ENCODE measurements at regions not wholly inside any gene's neighbourhood (a gene's known extent, or its start where the extent isn't known, plus 50 kb on each side); places are given as distances from the start of the nearest gene placed in this dataset.

DNA sequence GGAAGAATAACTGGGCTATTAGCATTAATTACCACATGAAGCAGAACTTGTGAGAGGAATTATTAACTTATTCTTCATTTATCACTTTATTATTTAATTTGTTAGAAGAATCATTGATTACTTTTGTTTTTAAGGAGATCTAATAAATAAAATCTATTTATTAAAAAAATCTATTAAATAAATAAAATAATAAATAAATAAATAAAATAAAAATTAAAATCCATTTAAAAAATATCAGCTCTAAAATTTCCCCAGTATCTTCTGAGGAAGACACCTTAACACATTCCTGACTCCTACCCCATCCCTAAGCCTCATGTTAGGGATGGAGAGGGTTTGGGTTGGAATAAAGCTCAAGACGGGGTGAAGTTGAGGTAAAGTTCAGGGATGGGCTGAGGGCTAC is 231.4 kb downstream of the CLIC5 start:
- Mint-ChIP-seq H3K36me3 (ENCODE audit: insufficient read depth in 2 of 2) (peaks cover 1 to 2% of the 10 kb centered on the region in 2 donors), H3K4me1 (ENCODE audit: low read depth) (no peaks in the 10 kb centered on the region), H3K9me3 (peaks cover 1 to 2% of the 10 kb centered on the region in 2 donors), H3K27ac (no peak overlapping the region), H3K27me3 (ENCODE audit: low read depth) (peaks cover 6% of the 10 kb centered on the region), H3K4me3 (no peak overlapping the region)
- DNase-seq (no peak), ATAC-seq (replicated peaks in 1 of 2) (no peak)

GRCh38 chr6:45783716-45784115 is 231.9 kb downstream of the CLIC5 start:
- Mint-ChIP-seq H3K9me3 (peaks cover under 1 to 1% of the 10 kb centered on the region in 2 donors), H3K27ac (no peak overlapping the region), H3K4me1 (ENCODE audit: low read depth) (no peaks in the 10 kb centered on the region), H3K27me3 (ENCODE audit: low read depth) (peaks cover 6% of the 10 kb centered on the region), H3K36me3 (ENCODE audit: insufficient read depth in 2 of 2) (peaks cover under 1% of the 10 kb centered on the region in 2 donors), H3K4me3 (no peak overlapping the region)
- ATAC-seq (replicated peaks in 1 of 2) = peak in 1 of 2 donors; percentile 32
- no peak for DNase-seq

GRCh38 chr6:45781890-45782289 is 233.8 kb downstream of the CLIC5 start:
- H3K27ac Mint-ChIP-seq = no peak overlapping the region
- no peaks in the 10 kb centered on the region for H3K9me3 Mint-ChIP-seq
- DNase-seq = no peak
- peaks cover 13% of the 10 kb centered on the region for H3K27me3 Mint-ChIP-seq (ENCODE audit: low read depth)
- no peaks in the 10 kb centered on the region for H3K36me3 Mint-ChIP-seq (ENCODE audit: insufficient read depth in 2 of 2)
- ATAC-seq (replicated peaks in 1 of 2) = no peak
- H3K4me3 Mint-ChIP-seq = no peak overlapping the region
- no peaks in the 10 kb centered on the region for H3K4me1 Mint-ChIP-seq (ENCODE audit: low read depth)

DNA sequence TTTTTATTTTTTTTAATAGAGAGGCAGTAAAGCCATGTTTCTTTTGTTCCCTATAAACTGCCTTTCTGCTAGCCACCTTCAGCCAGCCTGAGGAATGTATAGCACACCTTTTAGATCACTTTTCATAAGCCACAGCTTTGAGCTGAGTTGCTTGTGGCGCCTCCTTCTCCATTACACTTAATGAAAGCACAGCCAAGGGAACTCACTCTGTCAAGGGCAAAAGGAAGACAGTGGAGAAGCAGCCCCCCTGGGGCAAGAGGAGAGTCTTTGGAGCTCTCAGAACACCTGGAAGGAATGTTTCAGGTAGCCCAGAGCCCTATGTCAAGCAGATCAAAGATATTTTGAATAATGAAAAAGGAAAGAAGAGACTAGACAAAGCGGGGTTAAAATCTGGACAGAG is 235.1 kb downstream of the CLIC5 start:
- Mint-ChIP-seq H3K4me3 (no peak overlapping the region), H3K27me3 (ENCODE audit: low read depth) (peaks cover 13% of the 10 kb centered on the region), H3K4me1 (ENCODE audit: low read depth) (no peaks in the 10 kb centered on the region), H3K36me3 (ENCODE audit: insufficient read depth in 2 of 2) (no peaks in the 10 kb centered on the region), H3K9me3 (no peaks in the 10 kb centered on the region), H3K27ac (no peak overlapping the region)
- ATAC-seq (replicated peaks in 1 of 2) (no peak), DNase-seq (no peak)

- DNase-seq (no peak), ATAC-seq (replicated peaks in 1 of 2) (no peak)
- Mint-ChIP-seq H3K4me3 (no peak overlapping the region), H3K9me3 (no peaks in the 10 kb centered on the region), H3K27me3 (ENCODE audit: low read depth) (peaks cover 23% of the 10 kb centered on the region), H3K27ac (no peak overlapping the region), H3K36me3 (ENCODE audit: insufficient read depth in 2 of 2) (peaks cover 0 to 1% of the 10 kb centered on the region in 2 donors), H3K4me1 (ENCODE audit: low read depth) (no peaks in the 10 kb centered on the region)
Observed at GRCh38 chr6:45775026-45775697, 240.5 kb downstream of the CLIC5 start.

GRCh38 chr6:45773906-45774305 is 241.8 kb downstream of the CLIC5 start:
- DNase-seq (no peak), ATAC-seq (replicated peaks in 1 of 2) (no peak)
- Mint-ChIP-seq H3K27me3 (ENCODE audit: low read depth) (peaks cover 23% of the 10 kb centered on the region), H3K4me3 (no peak overlapping the region), H3K36me3 (ENCODE audit: insufficient read depth in 2 of 2) (peaks cover 2 to 6% of the 10 kb centered on the region in 2 donors), H3K9me3 (peaks cover 3% of the 10 kb centered on the region in 2 donors), H3K4me1 (ENCODE audit: low read depth) (no peaks in the 10 kb centered on the region), H3K27ac (no peak overlapping the region)

DNA sequence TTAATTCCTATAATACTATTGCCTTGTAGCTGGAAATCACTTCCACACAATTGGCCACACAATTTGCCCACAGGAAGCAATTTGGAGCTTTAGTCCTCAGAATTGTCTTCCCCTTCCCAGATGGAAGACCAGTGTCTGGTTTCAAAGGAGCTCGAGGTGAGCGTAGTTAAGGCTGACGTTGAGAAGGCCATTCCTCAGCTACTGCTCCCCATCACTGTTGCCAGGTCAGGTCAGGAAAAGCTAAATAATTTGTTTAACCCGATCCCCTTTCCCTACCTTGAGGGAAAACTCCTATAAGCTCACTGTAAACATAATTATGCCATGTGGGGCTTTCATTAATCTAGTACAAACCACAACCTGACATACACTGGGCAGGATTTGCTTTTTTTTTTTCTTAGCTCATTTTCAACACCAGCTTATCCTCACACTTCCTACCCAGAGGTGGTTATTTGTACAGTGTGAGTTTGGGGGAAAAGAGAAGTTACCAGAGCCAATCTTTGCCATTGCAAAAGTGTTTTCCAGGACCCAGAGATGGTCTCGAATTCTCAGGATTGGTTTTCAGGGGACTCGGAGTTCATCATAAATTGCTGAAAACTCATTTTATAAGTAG is 242.7 kb downstream of the CLIC5 start:
- Mint-ChIP-seq H3K4me1 (ENCODE audit: low read depth) (no peaks in the 10 kb centered on the region), H3K27ac (no peak overlapping the region), H3K9me3 (peaks cover 3% of the 10 kb centered on the region in 2 donors), H3K36me3 (ENCODE audit: insufficient read depth in 2 of 2) (peaks cover 2 to 6% of the 10 kb centered on the region in 2 donors), H3K27me3 (ENCODE audit: low read depth) (peaks cover 22% of the 10 kb centered on the region), H3K4me3 (no peak overlapping the region)
- DNase-seq (no peak), ATAC-seq (replicated peaks in 1 of 2) (no peak)

DNA sequence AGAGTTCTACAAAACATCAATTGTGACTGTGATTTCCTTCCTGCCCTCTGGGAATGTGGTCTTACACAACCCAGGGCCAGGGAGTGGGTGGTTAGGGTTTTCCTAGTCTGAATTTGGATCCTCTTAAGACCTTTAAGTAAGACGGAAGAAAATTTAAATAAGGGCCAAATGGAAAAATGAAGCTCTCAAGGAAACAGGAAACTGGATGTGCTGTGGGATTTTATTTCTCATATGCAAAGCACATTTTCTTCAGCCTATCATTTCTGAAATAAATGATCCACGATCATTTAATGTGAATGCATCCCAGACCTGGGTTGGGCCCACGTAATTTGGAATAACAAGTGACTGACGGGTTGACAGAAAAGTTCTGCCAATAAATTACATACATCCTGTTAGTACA is 243.6 kb downstream of the CLIC5 start:
- H3K9me3 Mint-ChIP-seq = peaks cover 3 to 5% of the 10 kb centered on the region in 2 donors
- H3K27ac Mint-ChIP-seq = no peak overlapping the region
- ATAC-seq (replicated peaks in 1 of 2) = no peak
- H3K4me3 Mint-ChIP-seq = no peak overlapping the region
- peaks cover 16% of the 10 kb centered on the region for H3K27me3 Mint-ChIP-seq (ENCODE audit: low read depth)
- no peaks in the 10 kb centered on the region for H3K4me1 Mint-ChIP-seq (ENCODE audit: low read depth)
- no peak for DNase-seq
- peaks cover 4 to 6% of the 10 kb centered on the region in 2 donors for H3K36me3 Mint-ChIP-seq (ENCODE audit: insufficient read depth in 2 of 2)

DNA sequence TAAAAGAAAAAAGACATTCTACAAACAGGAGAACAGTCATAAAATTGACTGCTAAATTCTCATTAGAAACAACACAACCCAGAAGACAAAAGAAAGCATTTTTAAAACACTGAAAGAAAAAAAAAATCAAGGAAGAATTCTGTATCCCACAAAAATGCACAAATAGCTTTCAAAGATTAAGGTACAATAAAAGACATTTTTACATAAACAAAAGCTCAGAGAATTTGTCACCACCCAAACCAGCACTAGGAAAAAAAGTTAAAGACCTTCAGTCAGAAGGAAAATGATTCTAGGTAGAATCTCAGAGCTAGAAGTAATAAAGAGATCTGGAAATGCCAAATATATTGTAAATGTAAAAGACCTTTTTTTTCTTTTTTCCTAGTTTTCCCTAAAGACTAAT is 252.4 kb downstream of the CLIC5 start:
- peaks cover 23% of the 10 kb centered on the region for H3K4me1 Mint-ChIP-seq (ENCODE audit: low read depth)
- peaks cover 30% of the 10 kb centered on the region for H3K27me3 Mint-ChIP-seq (ENCODE audit: low read depth)
- ATAC-seq (replicated peaks in 1 of 2) (no peak), DNase-seq (no peak)
- peaks cover 14 to 27% of the 10 kb centered on the region in 2 donors for H3K36me3 Mint-ChIP-seq (ENCODE audit: insufficient read depth in 2 of 2)
- H3K9me3 Mint-ChIP-seq = peaks cover 9 to 15% of the 10 kb centered on the region in 2 donors
- H3K27ac Mint-ChIP-seq = no peak overlapping the region
- H3K4me3 Mint-ChIP-seq = no peak overlapping the region

DNA sequence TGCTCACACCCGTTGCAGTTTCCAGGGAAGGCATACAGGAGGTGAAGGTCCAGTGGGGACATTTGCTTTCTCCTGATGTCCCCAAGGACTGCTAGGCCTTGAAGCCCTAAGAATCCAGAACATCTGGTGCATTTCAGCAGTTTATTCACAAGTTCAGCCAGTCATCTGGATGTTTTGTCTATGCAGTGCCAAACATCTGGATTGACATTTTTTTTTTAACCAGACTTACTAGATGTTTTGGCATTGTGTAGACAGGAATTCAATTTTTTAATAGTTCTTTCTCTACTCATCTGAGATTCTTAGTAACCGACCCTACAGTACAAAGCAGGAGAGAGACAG is 256.2 kb downstream of the CLIC5 start:
- peaks cover 24% of the 10 kb centered on the region for H3K4me1 Mint-ChIP-seq (ENCODE audit: low read depth)
- no peak for DNase-seq
- peaks cover 10 to 19% of the 10 kb centered on the region in 2 donors for H3K36me3 Mint-ChIP-seq (ENCODE audit: insufficient read depth in 2 of 2)
- no peak overlapping the region for H3K27ac Mint-ChIP-seq
- H3K9me3 Mint-ChIP-seq = peaks cover 4 to 6% of the 10 kb centered on the region in 2 donors
- peaks cover 51% of the 10 kb centered on the region for H3K27me3 Mint-ChIP-seq (ENCODE audit: low read depth)
- peak overlapping the region in 1 of 2 donors; percentile 6 for H3K4me3 Mint-ChIP-seq
- ATAC-seq (replicated peaks in 1 of 2) = no peak

- ATAC-seq (replicated peaks in 1 of 2) = peak; percentile 30 to 58
- H3K27ac Mint-ChIP-seq = no peak overlapping the region
- peaks cover 10 to 15% of the 10 kb centered on the region in 2 donors for H3K36me3 Mint-ChIP-seq (ENCODE audit: insufficient read depth in 2 of 2)
Observed at GRCh38 chr6:45758787-45759471, 256.7 kb downstream of the CLIC5 start.

DNA sequence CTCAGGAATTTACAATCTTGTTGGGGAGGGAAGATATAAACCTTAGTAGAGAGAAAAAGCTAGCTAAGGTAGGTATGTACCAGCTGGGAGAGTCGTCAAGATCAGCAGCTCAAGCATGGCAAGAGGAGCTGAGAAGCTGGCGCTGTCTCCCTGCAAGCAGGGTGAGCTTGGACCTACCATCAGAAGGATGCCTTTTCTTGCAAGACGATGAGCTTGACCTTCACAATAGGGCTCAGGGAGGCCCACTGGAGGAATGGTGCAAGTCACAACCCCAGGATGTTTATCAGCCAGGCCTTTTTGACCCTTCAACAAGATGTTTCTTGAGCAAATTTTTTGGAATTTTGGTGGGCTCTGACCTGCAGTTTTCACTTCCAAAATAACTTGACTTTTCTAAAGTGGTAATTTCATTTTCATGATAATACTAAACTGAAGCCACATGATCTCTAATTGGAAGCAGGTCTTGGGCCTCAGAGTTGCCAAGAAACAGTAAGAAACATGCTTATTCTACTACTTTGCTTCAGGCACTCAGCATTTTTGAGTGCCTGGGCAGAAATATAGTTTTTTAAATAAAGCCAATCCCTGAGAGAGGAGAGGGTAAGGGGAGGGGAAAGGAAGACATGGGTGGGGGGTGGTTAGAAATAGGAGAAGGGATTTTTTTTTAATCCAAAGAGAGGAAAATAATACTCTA is 258.1 kb downstream of the CLIC5 start:
- Mint-ChIP-seq H3K36me3 (ENCODE audit: insufficient read depth in 2 of 2) (peaks cover 0 to 3% of the 10 kb centered on the region in 2 donors), H3K4me1 (ENCODE audit: low read depth) (peaks cover 24% of the 10 kb centered on the region), H3K4me3 (no peak overlapping the region), H3K27ac (no peak overlapping the region), H3K9me3 (no peaks in the 10 kb centered on the region), H3K27me3 (ENCODE audit: low read depth) (peaks cover 42% of the 10 kb centered on the region)
- ATAC-seq (replicated peaks in 1 of 2) = no peak
- DNase-seq = no peak

More at GRCh38 chr6:45758787-45759471, 256.7 kb downstream of the CLIC5 start:
- peaks cover 24% of the 10 kb centered on the region for H3K4me1 Mint-ChIP-seq (ENCODE audit: low read depth)
- no peak for DNase-seq
- H3K27me3 Mint-ChIP-seq (ENCODE audit: low read depth) = peaks cover 49% of the 10 kb centered on the region
- H3K4me3 Mint-ChIP-seq = peak overlapping the region; percentile 18 to 29
- H3K9me3 Mint-ChIP-seq = peaks cover 4 to 6% of the 10 kb centered on the region in 2 donors

GRCh38 chr6:45756606-45757005 is 259.1 kb downstream of the CLIC5 start:
- H3K27ac Mint-ChIP-seq = no peak overlapping the region
- DNase-seq = no peak
- H3K9me3 Mint-ChIP-seq = no peaks in the 10 kb centered on the region
- no peak for ATAC-seq (replicated peaks in 1 of 2)
- H3K4me3 Mint-ChIP-seq = no peak overlapping the region
- peaks cover 24% of the 10 kb centered on the region for H3K4me1 Mint-ChIP-seq (ENCODE audit: low read depth)
- no peaks in the 10 kb centered on the region for H3K36me3 Mint-ChIP-seq (ENCODE audit: insufficient read depth in 2 of 2)
- H3K27me3 Mint-ChIP-seq (ENCODE audit: low read depth) = peaks cover 39% of the 10 kb centered on the region
